HFFc6 (cell line): ENCODE measurements at regions not wholly inside any gene's neighbourhood (a gene's known extent, or its start where the extent isn't known, plus 50 kb on each side); places are given as distances from the start of the nearest gene placed in this dataset.

ENCODE experiments used
- DNase-seq: peaks from one replicate; pipeline ENCODE4 v3.0.0-alpha.2; 2018
- H3K27ac Mint-ChIP-seq: 2 replicates; pipeline ENCODE4 v1.8.0; 2020; ENCODE audit warnings: mild to moderate bottlenecking, mixed read lengths
- H3K27me3 Mint-ChIP-seq: 2 replicates; pipeline ENCODE4 v1.8.0; 2021; ENCODE audit warnings: mild to moderate bottlenecking, moderate library complexity, mixed read lengths; ENCODE audit not compliant: insufficient read depth
- H3K36me3 Mint-ChIP-seq: 2 replicates; pipeline ENCODE4 v1.8.0; 2021; ENCODE audit warnings: low read depth, mixed read lengths
- H3K4me1 Mint-ChIP-seq: 2 replicates; pipeline ENCODE4 v1.8.0; 2020; ENCODE audit warnings: low read depth, mixed read lengths
- H3K4me3 Mint-ChIP-seq: 2 replicates; pipeline ENCODE4 v1.8.0; 2020; ENCODE audit warnings: mild to moderate bottlenecking, moderate library complexity, mixed read lengths
- H3K9me3 Mint-ChIP-seq: 2 replicates; pipeline ENCODE4 v1.8.0; 2020; ENCODE audit warnings: mild to moderate bottlenecking, mixed read lengths
- TF ChIP-seq, protein P1 (sequence below): fragments of 200-600 bp; sonication (generic); IDR thresholded peaks from 2 replicates; pipeline ENCODE4 v1.5.0; 2021; ENCODE audit warnings: antibody characterized with exemption, mild to moderate bottlenecking

DNA sequence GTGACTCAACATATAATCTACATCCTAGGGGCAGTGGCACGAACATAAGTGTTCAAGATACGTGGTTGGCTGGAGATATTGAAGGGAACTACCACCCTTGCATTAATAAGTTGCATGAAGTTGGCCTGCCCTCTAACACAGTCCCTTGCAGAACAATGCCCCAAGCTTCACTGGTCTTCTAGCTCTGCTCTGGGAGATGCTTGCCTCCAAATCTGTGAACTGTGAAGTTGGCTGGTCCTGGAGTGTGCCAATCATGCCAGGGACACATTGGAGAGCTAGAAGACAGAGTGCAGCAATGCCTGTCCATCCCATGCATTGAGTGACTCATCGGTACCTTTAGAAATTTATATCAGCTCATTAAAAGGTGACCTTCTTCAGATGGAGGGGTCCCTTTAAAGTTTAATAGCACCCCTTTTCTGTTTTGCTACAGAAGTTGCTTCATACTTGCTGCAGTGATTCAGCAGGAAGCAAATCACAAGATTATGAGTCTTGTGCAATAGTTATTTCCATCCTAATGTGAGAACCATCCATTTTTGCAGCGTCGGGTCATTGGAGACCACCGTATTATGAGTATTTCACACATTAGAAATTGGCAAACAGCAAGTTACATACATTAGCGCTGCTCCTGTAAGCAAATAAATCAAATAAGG, 55.2 kb upstream of the KAZN start:
- Mint-ChIP-seq H3K27me3 (no peaks in the 10 kb centered on the region; the same call in 1 of the 2 replicates), H3K9me3 (peaks cover 28% of the 10 kb centered on the region), H3K27ac (no peak overlapping the region), H3K4me3 (no peak overlapping the region), H3K4me1 (no peaks in the 10 kb centered on the region), H3K36me3 (no peaks in the 10 kb centered on the region)
- TF ChIP-seq, protein P1, sequence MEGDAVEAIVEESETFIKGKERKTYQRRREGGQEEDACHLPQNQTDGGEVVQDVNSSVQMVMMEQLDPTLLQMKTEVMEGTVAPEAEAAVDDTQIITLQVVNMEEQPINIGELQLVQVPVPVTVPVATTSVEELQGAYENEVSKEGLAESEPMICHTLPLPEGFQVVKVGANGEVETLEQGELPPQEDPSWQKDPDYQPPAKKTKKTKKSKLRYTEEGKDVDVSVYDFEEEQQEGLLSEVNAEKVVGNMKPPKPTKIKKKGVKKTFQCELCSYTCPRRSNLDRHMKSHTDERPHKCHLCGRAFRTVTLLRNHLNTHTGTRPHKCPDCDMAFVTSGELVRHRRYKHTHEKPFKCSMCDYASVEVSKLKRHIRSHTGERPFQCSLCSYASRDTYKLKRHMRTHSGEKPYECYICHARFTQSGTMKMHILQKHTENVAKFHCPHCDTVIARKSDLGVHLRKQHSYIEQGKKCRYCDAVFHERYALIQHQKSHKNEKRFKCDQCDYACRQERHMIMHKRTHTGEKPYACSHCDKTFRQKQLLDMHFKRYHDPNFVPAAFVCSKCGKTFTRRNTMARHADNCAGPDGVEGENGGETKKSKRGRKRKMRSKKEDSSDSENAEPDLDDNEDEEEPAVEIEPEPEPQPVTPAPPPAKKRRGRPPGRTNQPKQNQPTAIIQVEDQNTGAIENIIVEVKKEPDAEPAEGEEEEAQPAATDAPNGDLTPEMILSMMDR = no peak
- DNase-seq = no peak

DNA sequence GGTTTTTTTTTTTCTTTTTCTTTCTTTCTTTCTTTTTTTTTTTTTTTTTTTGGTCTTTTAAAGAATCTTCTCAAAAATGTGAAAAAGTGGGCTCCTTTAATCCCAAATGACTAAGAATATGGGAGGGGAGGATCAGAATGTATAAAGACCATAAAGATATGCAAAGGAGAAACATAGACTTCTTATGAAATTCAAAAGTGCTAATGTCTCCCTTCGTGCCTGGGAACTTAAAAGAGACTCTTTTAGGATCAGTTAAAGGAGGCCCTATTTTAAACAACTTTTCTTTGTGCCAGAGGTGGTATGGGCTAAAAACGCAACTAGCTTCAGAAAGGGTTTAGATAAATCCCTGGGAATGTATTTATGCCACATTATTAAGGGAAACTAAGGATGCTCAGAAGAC, 54.2 kb upstream of the KAZN start:
- Mint-ChIP-seq H3K4me1 (no peaks in the 10 kb centered on the region), H3K4me3 (no peak overlapping the region), H3K9me3 (peaks cover 28% of the 10 kb centered on the region), H3K27ac (no peak overlapping the region), H3K36me3 (no peaks in the 10 kb centered on the region), H3K27me3 (no peaks in the 10 kb centered on the region; the same call in 1 of the 2 replicates)
- TF ChIP-seq, protein P1 = no peak
- DNase-seq = no peak

DNA sequence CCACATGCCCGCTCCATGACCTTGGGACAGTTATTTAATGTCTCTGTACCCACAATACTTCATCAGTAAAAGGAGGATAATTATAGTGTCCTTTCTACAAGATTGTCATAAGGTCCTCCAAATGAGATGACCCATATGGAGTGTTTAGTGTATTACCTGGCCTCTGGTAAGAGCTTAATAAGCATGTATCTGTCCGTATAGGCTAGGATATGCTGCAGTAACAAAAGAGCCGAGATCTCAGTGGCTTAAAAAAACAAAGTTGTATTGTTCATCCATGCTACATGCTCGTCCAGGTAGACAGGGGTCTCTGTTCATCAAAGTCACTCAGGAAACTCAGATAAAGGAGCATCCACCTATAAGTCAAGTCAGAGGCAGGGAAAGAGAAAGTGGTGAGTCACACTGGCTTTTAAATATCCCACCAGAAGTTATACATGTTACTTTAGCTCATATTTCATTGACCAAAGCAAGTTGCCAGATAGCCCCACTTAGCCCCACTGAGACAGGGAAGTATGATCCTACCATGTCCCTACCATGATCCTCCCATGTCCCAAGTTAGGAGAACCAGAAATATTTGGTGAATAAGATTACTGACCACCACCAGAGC, 53.0 kb upstream of the KAZN start:
- H3K27ac Mint-ChIP-seq = no peak overlapping the region
- no peaks in the 10 kb centered on the region for H3K4me1 Mint-ChIP-seq
- DNase-seq = no peak
- no peaks in the 10 kb centered on the region; the same call in 1 of the 2 replicates for H3K27me3 Mint-ChIP-seq
- no peaks in the 10 kb centered on the region for H3K36me3 Mint-ChIP-seq
- no peak overlapping the region for H3K4me3 Mint-ChIP-seq
- TF ChIP-seq, protein P1 = no peak
- peaks cover 34% of the 10 kb centered on the region for H3K9me3 Mint-ChIP-seq

DNA sequence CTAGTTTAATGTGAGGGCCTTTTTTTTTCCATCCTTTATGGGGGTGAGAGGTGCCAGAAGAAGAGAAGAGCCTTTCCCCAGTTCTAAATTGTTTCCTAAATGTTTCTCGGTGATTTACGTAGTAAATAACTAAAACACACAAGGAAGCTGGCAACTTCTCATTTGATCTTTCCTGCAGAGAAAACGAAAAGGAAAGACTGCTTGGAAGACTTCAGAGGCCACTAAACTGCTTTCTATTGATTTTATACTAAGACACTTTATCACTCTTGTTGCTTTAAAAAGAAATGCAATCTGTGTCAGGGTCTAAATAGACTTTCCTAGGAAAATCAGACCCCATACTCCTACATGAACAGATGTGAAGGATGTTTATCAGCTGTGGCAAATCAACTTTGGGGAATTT, 52.1 kb upstream of the KAZN start:
- Mint-ChIP-seq H3K27me3 (no peaks in the 10 kb centered on the region; the same call in none of the 2 replicates), H3K4me3 (no peak overlapping the region), H3K36me3 (no peaks in the 10 kb centered on the region), H3K27ac (no peak overlapping the region), H3K4me1 (no peaks in the 10 kb centered on the region), H3K9me3 (peaks cover 34% of the 10 kb centered on the region)
- TF ChIP-seq, protein P1 = no peak
- DNase-seq = no peak
